Activated naive CD4-positive, alpha-beta T cell (primary cell): ENCODE measurements at regions not wholly inside any gene's neighbourhood (a gene's known extent, or its start where the extent isn't known, plus 50 kb on each side); places are given as distances from the start of the nearest gene placed in this dataset.

Experiments
- DNase-seq, 4 experiments: peaks; one replicate each; lab custom pipeline; 2025; lab: John Stamatoyannopoulos, UW

DNA sequence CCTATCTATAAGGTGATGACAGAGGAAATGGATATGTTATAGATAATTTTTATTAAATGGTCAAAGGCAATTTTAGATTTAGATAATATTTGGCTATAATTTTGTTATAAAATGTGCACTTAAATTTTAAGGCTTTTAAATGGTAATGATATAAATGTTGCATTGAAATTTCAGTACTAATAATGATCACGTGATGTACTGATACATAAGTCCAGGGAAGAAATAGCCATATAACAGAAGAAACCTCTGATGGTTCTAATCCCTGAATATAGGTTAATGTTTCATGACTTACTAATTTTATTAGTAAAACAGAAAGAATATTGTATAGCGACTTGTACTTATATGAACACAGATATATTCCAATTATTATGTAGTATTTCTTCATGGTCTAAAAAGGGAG lies 211.9 kb downstream of the SOCS6 start:
- DNase-seq = no peak

GRCh38 chr18:70499218-70499691 lies 210.4 kb downstream of the SOCS6 start:
- no peak for DNase-seq

GRCh38 chr18:70496353-70497294 lies 207.8 kb downstream of the SOCS6 start:
- no peak for DNase-seq

GRCh38 chr18:70494524-70494923 lies 205.7 kb downstream of the SOCS6 start:
- DNase-seq = no peak

- DNase-seq = no peak
These were observed 204.6 kb downstream of the SOCS6 start for GRCh38 chr18:70493461-70493860.

- DNase-seq = peak in 2 of 4 experiments; percentile 0 to 17
These were observed 203.0 kb downstream of the SOCS6 start for GRCh38 chr18:70491734-70492348.

DNA sequence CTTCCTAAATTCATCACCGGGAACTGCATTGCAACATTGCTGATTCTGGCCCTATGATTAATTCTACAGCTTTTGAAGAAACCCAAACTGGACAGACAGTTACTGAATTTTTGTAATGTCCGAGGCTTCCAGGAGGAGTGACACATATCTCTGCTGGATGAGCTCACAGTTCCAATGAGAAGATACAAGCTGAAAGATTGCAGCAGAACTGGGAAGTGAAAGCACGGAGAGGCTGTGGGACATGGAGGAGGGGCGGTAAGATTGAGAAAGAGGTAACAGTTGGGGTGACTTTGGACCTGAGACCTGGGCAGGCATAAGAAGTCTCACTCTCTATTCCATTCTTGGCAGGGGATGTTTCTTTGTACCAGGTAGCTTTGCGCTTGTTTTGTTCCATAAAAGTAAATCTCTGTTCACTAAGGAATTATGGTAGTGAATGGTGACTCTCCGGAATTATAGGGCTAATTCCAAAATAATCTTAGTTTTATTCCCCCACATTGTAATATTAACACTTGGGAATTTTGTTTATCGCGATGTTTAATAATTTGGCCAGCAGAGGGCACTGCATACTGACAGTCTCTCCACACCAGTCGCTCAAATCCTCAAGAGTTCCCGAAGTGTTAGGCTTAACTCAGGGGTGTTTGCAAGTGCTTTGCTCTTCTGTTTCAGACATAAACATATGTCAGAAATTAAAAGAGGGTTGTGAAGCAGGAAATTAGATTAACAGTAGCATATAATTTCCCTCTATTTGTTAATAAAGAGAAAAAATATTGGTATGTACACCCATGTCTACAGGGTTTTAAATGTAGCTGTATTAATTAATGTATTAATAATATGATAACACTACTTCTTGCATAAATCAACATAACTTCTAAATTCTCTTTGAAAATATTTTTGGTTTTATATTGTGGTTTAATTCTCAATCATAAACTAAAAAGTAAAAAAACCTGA lies 201.4 kb downstream of the SOCS6 start:
- DNase-seq = no peak

GRCh38 chr18:70489571-70489970 lies 200.7 kb downstream of the SOCS6 start:
- DNase-seq = no peak

- no peak for DNase-seq
These were observed 181.1 kb downstream of the SOCS6 start for GRCh38 chr18:70469916-70470315.

GRCh38 chr18:70468861-70469547 lies 180.2 kb downstream of the SOCS6 start:
- DNase-seq = no peak

GRCh38 chr18:70464343-70465114 lies 175.7 kb downstream of the SOCS6 start:
- DNase-seq = peak in 2 of 4 experiments; percentile 5 to 12

DNA sequence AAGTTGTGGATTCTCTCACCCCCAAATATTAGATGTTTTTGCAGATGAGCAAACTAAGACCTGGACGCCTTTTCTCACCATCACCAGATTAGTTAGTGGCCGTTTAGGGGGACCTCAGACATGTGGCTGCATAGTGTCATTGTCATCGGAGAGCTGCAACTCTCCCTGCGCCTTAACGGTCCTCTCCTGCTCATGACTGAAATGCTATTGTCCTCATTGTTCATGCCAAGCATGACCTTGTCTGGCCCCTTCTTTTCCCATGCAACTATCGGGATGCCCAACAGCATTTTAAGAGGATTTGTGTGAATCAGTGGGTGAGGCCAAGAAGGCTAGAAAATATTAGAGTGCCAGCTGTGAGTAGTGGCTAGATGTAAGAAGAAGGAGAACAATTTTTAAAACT lies 174.2 kb downstream of the SOCS6 start:
- no peak for DNase-seq

GRCh38 chr18:70462078-70462439 lies 173.2 kb downstream of the SOCS6 start:
- DNase-seq = no peak

DNA sequence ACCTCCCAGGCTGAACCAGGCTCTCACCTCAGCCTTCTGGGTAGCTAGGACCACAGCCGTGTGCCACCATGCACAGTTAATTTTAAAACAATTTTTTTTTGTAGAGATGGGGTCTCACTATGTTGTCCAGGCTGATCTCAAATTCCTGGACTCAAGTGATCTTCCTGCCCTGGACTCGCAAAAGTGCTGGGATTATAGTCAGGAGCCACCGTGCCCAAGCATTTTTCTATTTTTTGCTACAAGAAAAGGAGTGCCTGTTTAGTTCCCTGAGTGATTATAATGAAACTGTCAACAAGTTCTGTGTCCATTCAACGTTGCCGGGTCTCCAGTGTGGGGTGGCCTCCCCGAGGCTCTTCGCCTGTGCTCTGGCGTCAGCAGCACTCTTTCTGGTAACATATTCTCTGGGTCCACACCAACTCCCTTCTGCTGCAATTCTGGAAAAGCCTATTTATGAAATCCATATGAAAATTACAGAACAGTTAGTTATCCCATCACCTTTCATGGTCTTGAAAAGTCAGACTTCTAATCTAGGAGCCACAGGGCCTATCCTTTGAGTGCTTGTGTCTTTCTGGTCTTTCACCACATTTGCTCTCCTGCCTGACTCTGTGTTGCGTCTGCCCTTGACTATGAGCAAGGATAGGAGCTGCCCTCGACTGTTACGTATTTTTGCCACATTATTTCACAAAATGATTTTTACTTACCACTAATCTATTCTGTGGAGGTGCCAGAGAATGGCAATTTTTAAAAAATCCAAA lies 172.7 kb downstream of the SOCS6 start:
- DNase-seq = no peak

DNA sequence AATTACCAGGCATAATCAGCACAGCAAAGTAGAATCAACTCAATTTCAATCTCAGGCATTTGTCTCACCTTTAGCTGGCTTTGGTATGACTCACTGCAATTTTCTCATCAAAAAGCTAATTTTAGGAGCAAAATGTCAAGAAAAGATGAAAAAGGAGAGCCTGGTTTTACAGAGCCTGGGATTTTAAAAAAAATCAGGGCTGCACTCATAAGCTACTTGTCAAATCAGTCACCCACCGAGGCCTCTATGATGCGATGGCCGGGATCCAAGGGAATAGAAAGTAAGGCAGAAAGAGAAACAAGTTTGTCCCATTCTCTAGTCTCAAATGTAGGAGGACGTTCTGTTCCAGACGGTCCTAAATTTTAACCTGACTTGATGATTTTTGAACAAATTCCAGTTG lies 170.9 kb downstream of the SOCS6 start:
- DNase-seq = no peak

- DNase-seq = no peak
These were observed 170.4 kb downstream of the SOCS6 start for GRCh38 chr18:70459251-70459650.

- no peak for DNase-seq
These were observed 168.9 kb downstream of the SOCS6 start for GRCh38 chr18:70457788-70458187.

- DNase-seq = no peak
These were observed 168.4 kb downstream of the SOCS6 start for GRCh38 chr18:70457223-70457622.

- DNase-seq = no peak
These were observed 167.5 kb downstream of the SOCS6 start for GRCh38 chr18:70456376-70456775.

- DNase-seq = no peak
These were observed 166.9 kb downstream of the SOCS6 start for GRCh38 chr18:70455731-70456130.
